DOHH2 (cell line): ENCODE measurements at regions not wholly inside any gene's neighbourhood (a gene's known extent, or its start where the extent isn't known, plus 50 kb on each side); places are given as distances from the start of the nearest gene placed in this dataset.

Source experiments
- H3F3A ChIP-seq: fragments of 200-600 bp; sonication (generic), shearing (Covaris generic); 2 replicates; pipeline ENCODE4 v1.6.0; 2016; ENCODE audit warnings: antibody characterized with exemption, mild to moderate bottlenecking; ENCODE audit not compliant: control insufficient read depth, insufficient read depth
- H3K27ac ChIP-seq: fragments of 200-600 bp; sonication (generic); 2 replicates; pipeline ENCODE4 v1.5.1; 2014; ENCODE audit warnings: low read depth, mild to moderate bottlenecking, low read length, moderate library complexity
- H3K27me3 ChIP-seq: fragments of 200-600 bp; sonication (generic); 2 replicates; pipeline ENCODE4 v1.6.1; 2014; ENCODE audit warnings: mild to moderate bottlenecking, low read length, mixed read lengths; ENCODE audit not compliant: control insufficient read depth
- H3K36me3 ChIP-seq: fragments of 200-600 bp; sonication (generic); 2 replicates; pipeline ENCODE4 v1.6.1; 2014; ENCODE audit warnings: mild to moderate bottlenecking, low read length, moderate library complexity, mixed read lengths; ENCODE audit not compliant: control insufficient read depth
- H3K4me1 ChIP-seq: fragments of 200-600 bp; sonication (generic); 2 replicates; pipeline ENCODE4 v1.6.1; 2014; ENCODE audit warnings: mild to moderate bottlenecking, low read length, mixed read lengths; ENCODE audit not compliant: control insufficient read depth
- H3K4me2 ChIP-seq: fragments of 200-600 bp; sonication (generic); 2 replicates; pipeline ENCODE4 v1.6.0; 2014; ENCODE audit warnings: mild to moderate bottlenecking, low read length, moderate library complexity
- H3K4me3 ChIP-seq: fragments of 200-600 bp; sonication (generic); 2 replicates; pipeline ENCODE4 v1.5.1; 2014; ENCODE audit warnings: mild to moderate bottlenecking, low read length, mixed read lengths
- H3K79me2 ChIP-seq: fragments of 200-600 bp; sonication (generic); 2 replicates; pipeline ENCODE4 v1.6.1; 2014; ENCODE audit warnings: mild to moderate bottlenecking, low read length, mixed read lengths; ENCODE audit not compliant: control insufficient read depth
- H3K9me2 ChIP-seq: fragments of 200-600 bp; sonication (generic); replicated peaks from 2 replicates; pipeline ENCODE4 v1.6.1; 2014; ENCODE audit warnings: mild to moderate bottlenecking, low read length, mixed read lengths; ENCODE audit not compliant: control insufficient read depth
- H3K9me3 ChIP-seq: fragments of 200-600 bp; sonication (generic); 2 replicates; pipeline ENCODE4 v1.6.1; 2014; ENCODE audit warnings: antibody characterized with exemption, low read length, mixed read lengths; ENCODE audit not compliant: control insufficient read depth, insufficient read depth
- H4K20me1 ChIP-seq: fragments of 200-600 bp; sonication (generic); 2 replicates; pipeline ENCODE4 v1.6.0; 2014; ENCODE audit warnings: low read depth, mild to moderate bottlenecking, antibody characterized with exemption, low read length, moderate library complexity; ENCODE audit not compliant: control insufficient read depth, insufficient read depth
- EZH2phosphoT487 ChIP-seq: fragments of 200-600 bp; sonication (generic); IDR thresholded peaks from 2 replicates; pipeline ENCODE4 v1.6.1; 2017; ENCODE audit warnings: borderline replicate concordance, mild to moderate bottlenecking, antibody characterized with exemption, low read length, moderate library complexity, mixed read lengths
- TF ChIP-seq, protein P1 (sequence below): fragments of 200-600 bp; sonication (generic); IDR thresholded peaks from one replicate; pipeline ENCODE4 v1.5.1; 2014; ENCODE audit warnings: antibody characterized with exemption, mild to moderate bottlenecking, low read depth, low read length; ENCODE audit not compliant: poor library complexity, severe bottlenecking

DNA sequence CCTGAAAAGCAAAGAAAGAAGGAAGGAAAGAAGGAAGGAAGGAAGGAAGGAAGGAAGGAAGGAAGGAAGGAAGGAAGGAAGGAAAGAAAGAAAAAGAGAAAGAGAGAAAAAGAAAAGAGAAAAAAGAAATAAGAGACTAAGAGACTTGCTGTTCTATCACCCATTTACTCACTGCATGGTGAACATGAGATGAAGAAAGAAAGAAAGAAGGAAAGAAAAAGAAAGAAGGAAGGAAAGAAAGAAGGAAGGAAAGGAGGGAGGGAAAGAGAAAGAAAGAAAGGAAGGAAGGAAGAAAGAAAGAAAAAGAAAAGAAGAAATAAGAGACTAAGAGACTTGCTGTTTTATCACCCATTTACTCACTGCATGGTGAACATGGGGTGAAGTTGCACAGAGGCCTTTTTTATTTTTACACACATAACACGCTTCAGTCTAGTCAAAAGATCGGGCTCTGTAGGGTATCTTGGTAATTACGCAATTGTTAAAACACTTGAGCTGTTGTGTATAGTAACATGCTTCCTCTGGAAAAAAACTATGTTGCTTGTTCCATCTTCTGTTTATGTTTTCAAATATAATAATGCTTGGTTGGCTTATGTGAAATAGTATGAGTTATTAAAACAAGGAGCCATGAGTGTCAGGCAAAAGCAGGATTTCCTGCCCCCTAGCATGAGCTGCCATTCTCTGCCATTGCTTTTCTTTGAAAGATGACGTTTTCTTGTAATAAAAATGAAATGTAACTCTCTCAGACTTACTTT is 119.3 kb upstream of the ZNF608 start:
- Histone ChIP-seq H3K27me3 (no peaks in the 10 kb centered on the region), H3K4me3 (no peak overlapping the region), H3K9me2 (no peaks in the 10 kb centered on the region), H3K9me3 (no peaks in the 10 kb centered on the region; the same call in 1 of the 2 replicates), H3K4me1 (no peaks in the 10 kb centered on the region), H3K4me2 (no peak overlapping the region), H3K36me3 (no peaks in the 10 kb centered on the region), H3K27ac (no peak overlapping the region), H3K79me2 (no peaks in the 10 kb centered on the region), H4K20me1 (no peaks in the 10 kb centered on the region), H3F3A (no peaks in the 10 kb centered on the region)
- TF ChIP-seq EZH2phosphoT487 = no peak
- TF ChIP-seq, protein P1, sequence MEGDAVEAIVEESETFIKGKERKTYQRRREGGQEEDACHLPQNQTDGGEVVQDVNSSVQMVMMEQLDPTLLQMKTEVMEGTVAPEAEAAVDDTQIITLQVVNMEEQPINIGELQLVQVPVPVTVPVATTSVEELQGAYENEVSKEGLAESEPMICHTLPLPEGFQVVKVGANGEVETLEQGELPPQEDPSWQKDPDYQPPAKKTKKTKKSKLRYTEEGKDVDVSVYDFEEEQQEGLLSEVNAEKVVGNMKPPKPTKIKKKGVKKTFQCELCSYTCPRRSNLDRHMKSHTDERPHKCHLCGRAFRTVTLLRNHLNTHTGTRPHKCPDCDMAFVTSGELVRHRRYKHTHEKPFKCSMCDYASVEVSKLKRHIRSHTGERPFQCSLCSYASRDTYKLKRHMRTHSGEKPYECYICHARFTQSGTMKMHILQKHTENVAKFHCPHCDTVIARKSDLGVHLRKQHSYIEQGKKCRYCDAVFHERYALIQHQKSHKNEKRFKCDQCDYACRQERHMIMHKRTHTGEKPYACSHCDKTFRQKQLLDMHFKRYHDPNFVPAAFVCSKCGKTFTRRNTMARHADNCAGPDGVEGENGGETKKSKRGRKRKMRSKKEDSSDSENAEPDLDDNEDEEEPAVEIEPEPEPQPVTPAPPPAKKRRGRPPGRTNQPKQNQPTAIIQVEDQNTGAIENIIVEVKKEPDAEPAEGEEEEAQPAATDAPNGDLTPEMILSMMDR = no peak

DNA sequence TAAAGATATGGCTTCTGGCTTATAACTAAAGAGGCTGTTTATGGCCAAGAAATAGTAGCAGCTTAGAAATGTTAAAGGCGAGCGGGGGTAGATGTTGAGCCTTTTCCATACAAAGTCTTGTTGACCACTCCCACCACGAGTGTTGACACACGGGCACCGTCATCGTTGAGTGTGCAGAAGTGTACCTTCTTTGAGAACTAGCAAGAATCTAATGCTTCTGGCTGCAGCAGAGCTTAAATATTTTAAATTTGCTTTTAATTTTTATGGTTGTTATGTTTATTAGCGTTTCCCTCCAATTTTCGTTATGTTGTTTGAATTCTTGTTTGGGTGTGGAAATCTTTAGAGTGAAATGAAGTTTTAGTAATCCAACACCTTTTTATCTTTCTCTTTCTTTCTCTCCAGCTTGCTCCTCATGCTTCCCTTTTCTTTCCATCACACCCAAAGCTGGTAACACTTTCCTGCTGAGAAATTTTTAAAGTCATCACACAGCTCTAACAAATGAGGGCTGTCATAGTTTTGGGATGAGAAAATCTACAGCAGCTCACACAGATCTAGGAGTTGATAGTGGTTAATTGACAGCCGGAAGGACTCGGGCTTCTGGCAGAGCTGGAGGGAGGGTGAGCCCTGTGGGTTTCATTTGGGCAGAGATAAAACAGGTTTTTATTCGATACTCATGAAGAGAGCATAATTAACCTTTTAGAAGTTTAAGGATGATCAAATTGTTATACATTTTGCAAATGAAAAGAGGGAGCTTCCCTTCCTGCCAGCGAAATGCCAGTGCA is 120.1 kb upstream of the ZNF608 start:
- Histone ChIP-seq H3K9me3 (no peaks in the 10 kb centered on the region; the same call in 1 of the 2 replicates), H4K20me1 (no peaks in the 10 kb centered on the region), H3K4me3 (no peak overlapping the region), H3K4me2 (no peak overlapping the region), H3F3A (no peaks in the 10 kb centered on the region), H3K27me3 (no peaks in the 10 kb centered on the region), H3K9me2 (no peaks in the 10 kb centered on the region), H3K36me3 (no peaks in the 10 kb centered on the region), H3K27ac (no peak overlapping the region), H3K79me2 (no peaks in the 10 kb centered on the region), H3K4me1 (no peaks in the 10 kb centered on the region)
- TF ChIP-seq, protein P1 = no peak
- no peak for TF ChIP-seq EZH2phosphoT487

DNA sequence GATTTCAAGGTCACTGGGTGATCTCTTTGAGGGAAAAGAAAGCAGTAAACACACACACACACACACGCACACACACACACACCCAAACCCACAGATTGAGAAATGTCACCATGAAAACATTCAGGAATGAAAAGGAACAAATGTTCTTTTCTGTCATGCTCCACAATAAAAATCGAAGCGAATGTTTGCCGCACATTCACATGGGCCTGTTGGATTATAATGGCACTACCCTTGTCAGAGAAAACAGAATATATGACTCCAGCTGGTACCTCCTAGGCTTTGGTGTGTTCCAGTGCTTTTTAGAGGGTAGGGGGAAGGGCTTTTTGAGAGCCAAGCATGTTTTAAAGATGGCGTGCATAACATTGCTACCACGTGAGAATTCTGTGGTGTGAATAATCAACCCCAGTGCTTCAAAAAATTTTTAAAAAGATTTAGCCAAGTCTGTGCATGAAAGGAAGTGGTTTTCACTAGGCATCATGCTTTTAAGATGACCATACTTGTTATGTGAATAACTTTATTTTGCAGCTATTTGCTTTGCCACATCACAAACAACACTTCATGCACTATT is 120.8 kb upstream of the ZNF608 start:
- Histone ChIP-seq H3K9me2 (no peaks in the 10 kb centered on the region), H3K27me3 (no peaks in the 10 kb centered on the region), H3K4me1 (no peaks in the 10 kb centered on the region), H3K4me2 (no peak overlapping the region), H3K4me3 (no peak overlapping the region), H3K79me2 (no peaks in the 10 kb centered on the region), H3K9me3 (no peaks in the 10 kb centered on the region; the same call in 1 of the 2 replicates), H4K20me1 (no peaks in the 10 kb centered on the region), H3F3A (no peaks in the 10 kb centered on the region), H3K27ac (no peak overlapping the region), H3K36me3 (no peaks in the 10 kb centered on the region)
- TF ChIP-seq, protein P1 = no peak
- no peak for TF ChIP-seq EZH2phosphoT487
